Thyroid gland (tissue), 4 donors: ENCODE measurements at regions not wholly inside any gene's neighbourhood (a gene's known extent, or its start where the extent isn't known, plus 50 kb on each side); places are given as distances from the start of the nearest gene placed in this dataset.
A peak's percentile ranks its signal among the peaks of the same experiment; 100 is the strongest.
"Not testable (repeated sequence)": the region's sequence is repeated elsewhere in the genome, so short reads cannot be mapped to it uniquely, and the experiment has no call there.

Experiments
- DNase-seq, 2 donors: peaks; one replicate each; pipeline ENCODE4 v3.0.0-alpha.2; 2019
- H3K27ac ChIP-seq, 3 donors: fragments of 200-600 bp; sonication (generic); 1 replicate in 2 of 3; 2 replicates in 1 of 3; pipeline ENCODE4 v1.5.1; 2016 to 2019; ENCODE audit warnings: mild to moderate bottlenecking in 1 of 3, moderate library complexity in 1 of 3
- H3K27me3 ChIP-seq: fragments of 200-600 bp; sonication (generic); one replicate; pipeline ENCODE4 v1.5.1; 2019
- H3K36me3 ChIP-seq, 2 donors: fragments of 200-600 bp; sonication (generic); one replicate each; pipeline ENCODE4 v1.5.1; 2016 to 2019
- H3K4me1 ChIP-seq, 2 donors: fragments of 200-600 bp; sonication (generic); one replicate each; pipeline ENCODE4 v1.5.1; 2017 to 2019
- H3K4me3 ChIP-seq, 3 donors: fragments of 200-600 bp; sonication (generic); replicated peaks in 1 of 3; 1 replicate in 2 of 3; 2 replicates in 1 of 3; pipeline ENCODE4 v1.5.1; 2016; ENCODE audit warnings: mild to moderate bottlenecking in 1 of 3
- H3K9me3 ChIP-seq: fragments of 200-600 bp; sonication (generic); one replicate; pipeline ENCODE4 v1.5.1; 2017
- CTCF ChIP-seq, 6 experiments: fragments of 200-600 bp in 3 of 6; fragments of 450-650 bp in 3 of 6; sonication (generic) in 3 of 6; IDR thresholded peaks; one replicate each; pipeline ENCODE4 v1.5.1; 2016 to 2019; ENCODE audit warnings: antibody characterized with exemption in 6 of 6, mild to moderate bottlenecking in 2 of 6, inconsistent platforms in 1 of 6, moderate library complexity in 1 of 6
- POLR2A ChIP-seq, 2 donors: fragments of 450-650 bp; IDR thresholded peaks; one replicate each; pipeline ENCODE4 v1.6.1; 2017; ENCODE audit warnings: antibody characterized with exemption in 2 of 2, mild to moderate bottlenecking in 2 of 2, moderate library complexity in 1 of 2
- WGBS, 2 donors: methylation state at CpG; one replicate each; pipeline ENCODE4 v1.1.5; 2017; 5-methylcytosine and 5-hydroxymethylcytosine counted together
- intact Hi-C: fragments of 100-400 bp; cut with DNase I; formaldehyde crosslinking; loops from one replicate; pipeline ENCODE4 v1.15.1; 2023

GRCh38 chr12:89064151-89064550, 288.1 kb downstream of the DUSP6 start:
- WGBS, 2 donors: 75 to 83% methylated on average over 6 of the region's 6 CpGs
- Histone ChIP-seq H3K36me3 (no peaks in the 10 kb centered on the region), H3K27me3 (no peaks in the 10 kb centered on the region), H3K27ac (no peak overlapping the region), H3K4me1 (no peaks in the 10 kb centered on the region), H3K9me3 (no peaks in the 10 kb centered on the region), H3K4me3 (no peak overlapping the region)
- DNase-seq: no peak
- TF ChIP-seq CTCF (IDR thresholded peaks at IDR 0.05) (no peak), POLR2A (IDR thresholded peaks at IDR 0.05) (no peak)
- intact Hi-C loops: no loop called here

- no peaks in the 10 kb centered on the region for H3K4me1 ChIP-seq
- no peak overlapping the region for H3K4me3 ChIP-seq
- no peaks in the 10 kb centered on the region for H3K27me3 ChIP-seq
- no peak overlapping the region for H3K27ac ChIP-seq
- 70 to 84% methylated on average over 2 of the region's 2 CpGs for WGBS, 2 donors
- TF ChIP-seq CTCF (IDR thresholded peaks at IDR 0.05): no peak
- TF ChIP-seq POLR2A (IDR thresholded peaks at IDR 0.05): no peak
- intact Hi-C loops: no loop called here
- DNase-seq: no peak
- H3K9me3 ChIP-seq: no peaks in the 10 kb centered on the region
- no peaks in the 10 kb centered on the region for H3K36me3 ChIP-seq
Measured at GRCh38 chr12:89062996-89063395, 289.3 kb downstream of the DUSP6 start.

- no peak for DNase-seq
Measured at GRCh38 chr12:89059721-89060541, 292.4 kb downstream of the DUSP6 start.

GRCh38 chr12:89059056-89059455, 293.2 kb downstream of the DUSP6 start:
- Histone ChIP-seq H3K4me3 (no peak overlapping the region), H3K27me3 (no peaks in the 10 kb centered on the region), H3K27ac (no peak overlapping the region), H3K4me1 (no peaks in the 10 kb centered on the region), H3K36me3 (no peaks in the 10 kb centered on the region), H3K9me3 (no peaks in the 10 kb centered on the region)
- 87 to 94% methylated on average over 3 of the region's 3 CpGs for WGBS, 2 donors
- TF ChIP-seq POLR2A (IDR thresholded peaks at IDR 0.05) (no peak), CTCF (IDR thresholded peaks at IDR 0.05) (no peak)
- no peak for DNase-seq
- intact Hi-C loops: no loop called here

More at GRCh38 chr12:89059721-89060541, 292.4 kb downstream of the DUSP6 start:
- Histone ChIP-seq H3K4me3 (no peak overlapping the region), H3K4me1 (no peaks in the 10 kb centered on the region), H3K27ac (no peak overlapping the region), H3K27me3 (no peaks in the 10 kb centered on the region), H3K36me3 (no peaks in the 10 kb centered on the region), H3K9me3 (no peaks in the 10 kb centered on the region)
- no peak for TF ChIP-seq CTCF (IDR thresholded peaks at IDR 0.05)
- no peak for TF ChIP-seq POLR2A (IDR thresholded peaks at IDR 0.05)
- intact Hi-C loops: no loop called here
- 52 to 54% methylated on average over 9 of the region's 9 CpGs for WGBS, 2 donors

- Histone ChIP-seq H3K4me3 (no peak overlapping the region), H3K4me1 (no peaks in the 10 kb centered on the region), H3K27ac (no peak overlapping the region), H3K36me3 (no peaks in the 10 kb centered on the region), H3K9me3 (no peaks in the 10 kb centered on the region), H3K27me3 (no peaks in the 10 kb centered on the region)
- peak in 1 of 2 donors; percentile 7 for DNase-seq
- TF ChIP-seq CTCF (IDR thresholded peaks at IDR 0.05) (no peak), POLR2A (IDR thresholded peaks at IDR 0.05) (no peak)
- intact Hi-C loops: no loop called here
Measured at GRCh38 chr12:89058402-89058801, 293.9 kb downstream of the DUSP6 start.

- not testable (repeated sequence) for H3K27me3 ChIP-seq
Measured at GRCh38 chr12:89053817-89054216, 298.5 kb downstream of the DUSP6 start.

More at GRCh38 chr12:89053817-89054216, 298.5 kb downstream of the DUSP6 start:
- H3K4me1 ChIP-seq, H3K4me3 ChIP-seq, H3K27ac ChIP-seq, H3K36me3 ChIP-seq, H3K9me3 ChIP-seq, DNase-seq: not testable (repeated sequence)
- intact Hi-C loops: loop anchor here (5.0 kb wide), 1 partner anchor 408 kb away; no protein-coding TSS in a partner anchor
- WGBS, 2 donors: 86 to 88% methylated on average over 4 of the region's 4 CpGs
